GM12878 (cell line): ENCODE measurements at regions not wholly inside any gene's neighbourhood (a gene's known extent, or its start where the extent isn't known, plus 50 kb on each side); places are given as distances from the start of the nearest gene placed in this dataset.

Source experiments
- ATAC-seq: fragments of 200-7000 bp; cut with Tn5 transposase; 3 replicates; pipeline ENCODE4 v1.9.1; 2020; ENCODE audit warnings: mild to moderate bottlenecking, moderate library complexity
- BruUV-seq: library from RNA; stranded (reverse); fragments of 400-500 nt; replicated peaks from 2 replicates; lab custom pipeline; 2021; lab: Mats Ljungman, UMichigan
- CTCF ChIA-PET: fragments of 300-600 bp; sonication (Branson Sonifier 250); formaldehyde crosslinking; extraction: SDS; loops from one replicate; lab custom pipeline; 2021; ENCODE audit warnings: inconsistent platforms; lab: Yijun Ruan, JAX
- POLR2A ChIA-PET: fragments of 350-600 bp; formaldehyde crosslinking; extraction: SDS; loops from one replicate; lab custom pipeline; 2021; ENCODE audit warnings: inconsistent platforms; lab: Charles Lee
- RAD21 ChIA-PET: fragments of 300-600 bp; sonication (Branson Sonifier 250); formaldehyde crosslinking; loops from one replicate; lab custom pipeline; 2023; ENCODE audit warnings: antibody characterized with exemption; ENCODE audit not compliant: unreplicated experiment; lab: Charles Lee
- SMC1A ChIA-PET: fragments of 300-600 bp; sonication (Branson Sonifier 250); formaldehyde crosslinking; loops from one replicate; lab custom pipeline; 2023; ENCODE audit not compliant: unreplicated experiment, uncharacterized antibody; lab: Charles Lee
- DNase-seq: peaks from one replicate; pipeline ENCODE4 v3.0.0-alpha.2; 2011; ENCODE audit warnings: low read depth, low spot score
- FAIRE-seq: peaks from 3 replicates; lab custom pipeline; 2011; peaks lifted over from hg19 to GRCh38; lab: Jason Lieb, UNC
- H2AFZ ChIP-seq: 2 replicates; pipeline ENCODE4 v1.6.0; 2011; ENCODE audit warnings: low read depth, low read length, control low read depth; ENCODE audit not compliant: control insufficient read depth
- H3K27ac ChIP-seq: 2 replicates; pipeline ENCODE4 v1.5.1; 2011; ENCODE audit warnings: control low read depth; ENCODE audit not compliant: control insufficient read depth, insufficient read depth
- H3K27me3 ChIP-seq, 2 experiments: replicated peaks in 1 of 2; 2 replicates each; pipeline versions ENCODE4 v1.6.0 to v1.6.1; 2011; ENCODE audit warnings: low read length in 1 of 2; ENCODE audit not compliant: control insufficient read depth in 2 of 2, insufficient read depth in 2 of 2
- H3K36me3 ChIP-seq, 2 experiments: 2 replicates each; pipeline ENCODE4 v1.5.1; 2011; ENCODE audit warnings: low read length in 1 of 2; ENCODE audit not compliant: control insufficient read depth in 2 of 2, insufficient read depth in 2 of 2
- H3K4me1 ChIP-seq: 2 replicates; pipeline ENCODE4 v1.6.1; 2011; ENCODE audit warnings: mild to moderate bottlenecking, low read length, moderate library complexity, mixed read lengths; ENCODE audit not compliant: control insufficient read depth, insufficient read depth
- H3K4me2 ChIP-seq: 2 replicates; pipeline ENCODE4 v1.6.0; 2011; ENCODE audit warnings: control low read depth; ENCODE audit not compliant: control insufficient read depth, insufficient read depth
- H3K4me3 ChIP-seq: fragments of 200-600 bp; sonication (generic); 2 replicates; pipeline ENCODE4 v1.5.1; 2016
- H3K79me2 ChIP-seq: 2 replicates; pipeline ENCODE4 v1.6.0; 2011; ENCODE audit warnings: low read length; ENCODE audit not compliant: control insufficient read depth, insufficient read depth
- H3K9ac ChIP-seq: 2 replicates; pipeline ENCODE4 v1.8.0; 2011; ENCODE audit warnings: low read length, control low read depth, mixed read lengths; ENCODE audit not compliant: control insufficient read depth, insufficient read depth
- H3K9me3 ChIP-seq: replicated peaks from 3 replicates; pipeline ENCODE4 v1.5.1; 2011; ENCODE audit warnings: mild to moderate bottlenecking, low read length; ENCODE audit not compliant: control insufficient read depth, insufficient read depth
- H4K20me1 ChIP-seq: 2 replicates; pipeline ENCODE4 v1.6.0; 2011; ENCODE audit not compliant: control insufficient read depth, insufficient read depth
- EZH2 ChIP-seq: IDR thresholded peaks from 2 replicates; pipeline ENCODE4 v1.6.1; 2012; ENCODE audit warnings: low read depth, mild to moderate bottlenecking, control low read depth, inconsistent platforms, low read length, borderline replicate concordance; ENCODE audit not compliant: control insufficient read depth
- HCFC1 ChIP-seq: fragments of 150-350 bp; IDR thresholded peaks from 2 replicates; pipeline ENCODE4 v1.6.1; 2014; ENCODE audit warnings: low read length
- PML ChIP-seq: IDR thresholded peaks from 2 replicates; pipeline ENCODE4 v1.6.1; 2012; ENCODE audit warnings: low read length, inconsistent platforms
- POU2F2 ChIP-seq: IDR thresholded peaks from 3 replicates; pipeline ENCODE4 v1.6.1; 2011; ENCODE audit warnings: low read depth, mild to moderate bottlenecking, low read length, borderline replicate concordance
- SIN3A ChIP-seq: IDR thresholded peaks from 2 replicates; pipeline ENCODE4 v1.6.1; 2012; ENCODE audit warnings: low read depth, low read length, improper control_type of control experiment
- TBL1XR1 ChIP-seq: IDR thresholded peaks from 2 replicates; pipeline ENCODE4 v1.6.1; 2012; ENCODE audit warnings: low read depth, low read length, improper control_type of control experiment
- TCF7 ChIP-seq: IDR thresholded peaks from 2 replicates; pipeline ENCODE4 v1.6.1; 2014; ENCODE audit warnings: antibody characterized with exemption, borderline replicate concordance
- YY1 ChIP-seq: IDR thresholded peaks from 2 replicates; pipeline ENCODE4 v1.6.1; 2011; ENCODE audit warnings: low read depth, mild to moderate bottlenecking, low read length
- ZBED1 ChIP-seq: IDR thresholded peaks from 2 replicates; pipeline ENCODE4 v1.6.1; 2016; ENCODE audit warnings: borderline replicate concordance
- ZSCAN29 ChIP-seq: fragments of 450-650 bp; IDR thresholded peaks from 2 replicates; pipeline ENCODE4 v1.6.1; 2017; ENCODE audit warnings: mild to moderate bottlenecking, moderate library complexity
- ZZZ3 ChIP-seq: IDR thresholded peaks from 2 replicates; pipeline ENCODE4 v1.6.1; 2011; ENCODE audit warnings: low read depth; ENCODE audit not compliant: control insufficient read depth, insufficient read length
- WGBS: methylation state at CpG from one replicate; pipeline ENCODE4 v1.1.6; 2016; ENCODE audit warnings: low lambda C conversion rate; ENCODE audit not compliant: insufficient replicate concordance, insufficient coverage; ENCODE audit errors: missing lambda C conversion rate; 5-methylcytosine and 5-hydroxymethylcytosine counted together
- in situ Hi-C: fragments of 300-500 bp; cut with MboI; formaldehyde crosslinking; loops from 9 replicates; pipeline ENCODE4 v1.14.3; 2018; ENCODE audit warnings: mixed read lengths
- intact Hi-C: fragments of 100-400 bp; cut with micrococcal nuclease; formaldehyde crosslinking; loops from one replicate; pipeline ENCODE4 v1.14.2; 2022; ENCODE audit not compliant: unreplicated experiment
- TF ChIP-seq, protein P1 (sequence below), 3 experiments: IDR thresholded peaks in 2 of 3; conservative IDR thresholded peaks in 1 of 3; 2 replicates each; pipeline ENCODE4 v1.5.1; 2011; ENCODE audit warnings: low read depth in 3 of 3, low read length in 3 of 3, mild to moderate bottlenecking in 3 of 3, control low read depth in 2 of 3, moderate library complexity in 2 of 3, inconsistent platforms in 1 of 3, mixed read lengths in 1 of 3; ENCODE audit not compliant: control insufficient read depth in 2 of 3, insufficient read depth in 1 of 3; ENCODE audit errors: extremely low read depth in 1 of 3
- TF ChIP-seq, protein P2 (sequence below): fragments of 450-650 bp; IDR thresholded peaks from 2 replicates; pipeline ENCODE4 v1.6.1; 2017; ENCODE audit warnings: mild to moderate bottlenecking

DNA sequence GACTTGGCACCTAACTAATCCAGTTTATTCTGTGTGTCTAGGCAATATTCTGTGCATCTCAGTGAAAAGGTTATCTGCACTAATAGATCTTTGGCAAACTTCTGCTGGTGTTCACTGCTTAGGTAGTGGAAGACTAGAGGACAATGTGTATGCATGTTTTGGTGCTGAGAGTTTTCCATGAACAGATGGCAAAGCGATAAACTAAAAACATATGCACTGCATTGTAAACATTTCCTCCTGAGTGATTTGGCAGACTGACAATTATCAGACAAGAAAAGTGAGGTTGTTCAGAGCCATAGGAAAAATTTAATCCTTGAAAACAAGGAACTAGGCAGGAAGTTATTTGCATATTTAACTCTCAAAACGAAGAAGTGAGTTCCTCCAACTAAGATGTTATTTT, 400.4 kb downstream of the ATP23 start:
- in situ Hi-C loops (loop anchor here (5.0 kb wide), 2 partner anchors 101 to 811 kb away; no protein-coding TSS in a partner anchor), intact Hi-C loops (loop anchor here (10.0 kb wide), 1 partner anchor 743 kb away; no protein-coding TSS in a partner anchor)
- Histone ChIP-seq H3K4me2 (no peak overlapping the region), H3K4me1 (no peaks in the 10 kb centered on the region), H3K9me3 (peaks cover 2% of the 10 kb centered on the region; the same call in 1 of the 3 replicates), H3K27me3 (no peaks in the 10 kb centered on the region; a peak in 1 of 4 replicates), H3K79me2 (no peaks in the 10 kb centered on the region), H3K4me3 (no peak overlapping the region), H3K36me3 (no peaks in the 10 kb centered on the region), H3K27ac (no peak overlapping the region), H3K9ac (no peak overlapping the region), H2AFZ (no peak overlapping the region), H4K20me1 (no peaks in the 10 kb centered on the region)
- ChIA-PET SMC1A (interaction anchor here (1.2 to 1.3 kb wide), 2 partner anchors 8 to 30 kb away, joined by 3 read pairs; no protein-coding TSS in a partner anchor), RAD21 (no interaction called here), CTCF (interaction anchor here (1.3 to 1.8 kb wide), 2 partner anchors 7 to 808 kb away, joined by 3 to 6 read pairs; no protein-coding TSS in a partner anchor), POLR2A (no interaction called here)
- TF ChIP-seq EZH2 (no peak), YY1 (no peak), ZZZ3 (no peak), HCFC1 (no peak)
- FAIRE-seq (no peak), DNase-seq (no peak), ATAC-seq (no peak)
- 0% methylated on average over 2 of the region's 2 CpGs for WGBS
- BruUV-seq: no TSS peak

DNA sequence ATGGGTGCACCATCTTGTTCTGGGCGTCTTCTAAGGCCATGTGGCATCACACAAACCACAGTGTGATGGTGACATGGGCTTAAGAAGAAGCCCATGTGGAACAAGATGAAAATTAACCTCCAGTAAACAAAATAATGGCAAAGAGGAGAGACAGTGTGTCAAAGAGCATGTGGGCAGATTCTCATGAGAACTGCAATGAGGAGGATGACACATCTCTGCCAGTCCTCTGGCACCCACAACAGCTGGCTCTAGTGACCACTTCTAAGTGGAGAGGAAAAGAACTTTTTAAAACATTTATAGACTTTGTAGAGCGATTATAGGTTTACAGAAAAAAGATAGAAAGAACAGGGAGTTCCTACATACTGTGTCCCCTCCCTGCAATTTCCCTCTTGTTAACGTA, 401.4 kb downstream of the ATP23 start:
- Histone ChIP-seq H3K27ac (no peak overlapping the region), H3K4me3 (no peak overlapping the region), H3K79me2 (no peaks in the 10 kb centered on the region), H3K9me3 (peaks cover 2% of the 10 kb centered on the region; the same call in 1 of the 3 replicates), H3K36me3 (no peaks in the 10 kb centered on the region), H3K9ac (no peak overlapping the region), H3K4me1 (no peaks in the 10 kb centered on the region), H3K27me3 (no peaks in the 10 kb centered on the region; a peak in 1 of 4 replicates), H4K20me1 (no peaks in the 10 kb centered on the region), H2AFZ (no peak overlapping the region), H3K4me2 (no peak overlapping the region)
- CTCF ChIA-PET: interaction anchor here (0.8 to 1.8 kb wide), 2 partner anchors 103 to 807 kb away, joined by 3 to 6 read pairs; no protein-coding TSS in a partner anchor
- SMC1A ChIA-PET: no interaction called here
- POLR2A ChIA-PET: no interaction called here
- ATAC-seq (no peak), FAIRE-seq (no peak), DNase-seq (no peak)
- intact Hi-C loops (loop anchor here (10.0 kb wide), 1 partner anchor 742 kb away; no protein-coding TSS in a partner anchor), in situ Hi-C loops (loop anchor here (5.0 kb wide), 2 partner anchors 100 to 810 kb away; no protein-coding TSS in a partner anchor)
- 2% methylated on average over 3 of the region's 3 CpGs for WGBS
- no TSS peak for BruUV-seq
- RAD21 ChIA-PET: no interaction called here
- TF ChIP-seq YY1 (no peak), POU2F2 (no peak), TCF7 (no peak), TBL1XR1 (no peak), ZSCAN29 (no peak), SIN3A (no peak), ZBED1 (no peak), PML (no peak)
- TF ChIP-seq, protein P1, sequence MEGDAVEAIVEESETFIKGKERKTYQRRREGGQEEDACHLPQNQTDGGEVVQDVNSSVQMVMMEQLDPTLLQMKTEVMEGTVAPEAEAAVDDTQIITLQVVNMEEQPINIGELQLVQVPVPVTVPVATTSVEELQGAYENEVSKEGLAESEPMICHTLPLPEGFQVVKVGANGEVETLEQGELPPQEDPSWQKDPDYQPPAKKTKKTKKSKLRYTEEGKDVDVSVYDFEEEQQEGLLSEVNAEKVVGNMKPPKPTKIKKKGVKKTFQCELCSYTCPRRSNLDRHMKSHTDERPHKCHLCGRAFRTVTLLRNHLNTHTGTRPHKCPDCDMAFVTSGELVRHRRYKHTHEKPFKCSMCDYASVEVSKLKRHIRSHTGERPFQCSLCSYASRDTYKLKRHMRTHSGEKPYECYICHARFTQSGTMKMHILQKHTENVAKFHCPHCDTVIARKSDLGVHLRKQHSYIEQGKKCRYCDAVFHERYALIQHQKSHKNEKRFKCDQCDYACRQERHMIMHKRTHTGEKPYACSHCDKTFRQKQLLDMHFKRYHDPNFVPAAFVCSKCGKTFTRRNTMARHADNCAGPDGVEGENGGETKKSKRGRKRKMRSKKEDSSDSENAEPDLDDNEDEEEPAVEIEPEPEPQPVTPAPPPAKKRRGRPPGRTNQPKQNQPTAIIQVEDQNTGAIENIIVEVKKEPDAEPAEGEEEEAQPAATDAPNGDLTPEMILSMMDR (IDR thresholded peaks at IDR 0.05 in 2 of 3, conservative IDR thresholded peaks at IDR 0.05 in 1 of 3; ENCODE audit: control insufficient read depth in 2 of 3, extremely low read depth in 1 of 3, insufficient read depth in 1 of 3, low read depth in 3 of 3, low read length in 3 of 3): no peak
- TF ChIP-seq, protein P2, sequence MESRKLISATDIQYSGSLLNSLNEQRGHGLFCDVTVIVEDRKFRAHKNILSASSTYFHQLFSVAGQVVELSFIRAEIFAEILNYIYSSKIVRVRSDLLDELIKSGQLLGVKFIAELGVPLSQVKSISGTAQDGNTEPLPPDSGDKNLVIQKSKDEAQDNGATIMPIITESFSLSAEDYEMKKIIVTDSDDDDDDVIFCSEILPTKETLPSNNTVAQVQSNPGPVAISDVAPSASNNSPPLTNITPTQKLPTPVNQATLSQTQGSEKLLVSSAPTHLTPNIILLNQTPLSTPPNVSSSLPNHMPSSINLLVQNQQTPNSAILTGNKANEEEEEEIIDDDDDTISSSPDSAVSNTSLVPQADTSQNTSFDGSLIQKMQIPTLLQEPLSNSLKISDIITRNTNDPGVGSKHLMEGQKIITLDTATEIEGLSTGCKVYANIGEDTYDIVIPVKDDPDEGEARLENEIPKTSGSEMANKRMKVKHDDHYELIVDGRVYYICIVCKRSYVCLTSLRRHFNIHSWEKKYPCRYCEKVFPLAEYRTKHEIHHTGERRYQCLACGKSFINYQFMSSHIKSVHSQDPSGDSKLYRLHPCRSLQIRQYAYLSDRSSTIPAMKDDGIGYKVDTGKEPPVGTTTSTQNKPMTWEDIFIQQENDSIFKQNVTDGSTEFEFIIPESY: no peak
